Fibroblast of the aortic adventitia (primary cell): ENCODE measurements at regions not wholly inside any gene's neighbourhood (a gene's known extent, or its start where the extent isn't known, plus 50 kb on each side); places are given as distances from the start of the nearest gene placed in this dataset.
A peak's percentile ranks its signal among the peaks of the same experiment; 100 is the strongest.

Source experiments
- DNase-seq: peaks from one replicate; pipeline ENCODE4 v3.0.0-alpha.2; 2010; ENCODE audit warnings: low read depth
- H3K4me3 ChIP-seq: 2 replicates; pipeline ENCODE4 v1.5.1; 2011; ENCODE audit warnings: low read depth, mild to moderate bottlenecking, control low read depth, low read length, moderate library complexity
- TF ChIP-seq, protein P1 (sequence below): IDR thresholded peaks from 2 replicates; pipeline ENCODE4 v1.5.1; 2011; ENCODE audit warnings: mild to moderate bottlenecking, low read length, control low read depth, inconsistent platforms; ENCODE audit not compliant: insufficient read depth

DNA sequence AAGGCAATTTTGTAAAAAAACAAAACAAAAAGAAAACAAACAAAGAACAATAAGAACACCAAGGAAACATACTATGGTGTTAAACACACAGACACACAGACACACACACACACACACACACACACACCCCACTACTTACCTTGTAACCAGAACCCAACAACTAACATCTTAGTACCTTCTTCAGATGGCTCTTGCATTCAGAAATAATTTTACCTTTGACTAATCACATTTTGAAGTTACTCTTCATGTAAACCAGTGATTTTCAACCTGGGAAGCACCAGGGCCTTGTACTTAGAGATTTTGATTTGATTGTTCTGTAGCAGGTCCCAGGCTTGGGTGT is 87.5 kb downstream of the AQP4 start:
- TF ChIP-seq, protein P1, sequence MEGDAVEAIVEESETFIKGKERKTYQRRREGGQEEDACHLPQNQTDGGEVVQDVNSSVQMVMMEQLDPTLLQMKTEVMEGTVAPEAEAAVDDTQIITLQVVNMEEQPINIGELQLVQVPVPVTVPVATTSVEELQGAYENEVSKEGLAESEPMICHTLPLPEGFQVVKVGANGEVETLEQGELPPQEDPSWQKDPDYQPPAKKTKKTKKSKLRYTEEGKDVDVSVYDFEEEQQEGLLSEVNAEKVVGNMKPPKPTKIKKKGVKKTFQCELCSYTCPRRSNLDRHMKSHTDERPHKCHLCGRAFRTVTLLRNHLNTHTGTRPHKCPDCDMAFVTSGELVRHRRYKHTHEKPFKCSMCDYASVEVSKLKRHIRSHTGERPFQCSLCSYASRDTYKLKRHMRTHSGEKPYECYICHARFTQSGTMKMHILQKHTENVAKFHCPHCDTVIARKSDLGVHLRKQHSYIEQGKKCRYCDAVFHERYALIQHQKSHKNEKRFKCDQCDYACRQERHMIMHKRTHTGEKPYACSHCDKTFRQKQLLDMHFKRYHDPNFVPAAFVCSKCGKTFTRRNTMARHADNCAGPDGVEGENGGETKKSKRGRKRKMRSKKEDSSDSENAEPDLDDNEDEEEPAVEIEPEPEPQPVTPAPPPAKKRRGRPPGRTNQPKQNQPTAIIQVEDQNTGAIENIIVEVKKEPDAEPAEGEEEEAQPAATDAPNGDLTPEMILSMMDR: no peak
- no peak overlapping the region for H3K4me3 ChIP-seq
- DNase-seq: no peak

DNA sequence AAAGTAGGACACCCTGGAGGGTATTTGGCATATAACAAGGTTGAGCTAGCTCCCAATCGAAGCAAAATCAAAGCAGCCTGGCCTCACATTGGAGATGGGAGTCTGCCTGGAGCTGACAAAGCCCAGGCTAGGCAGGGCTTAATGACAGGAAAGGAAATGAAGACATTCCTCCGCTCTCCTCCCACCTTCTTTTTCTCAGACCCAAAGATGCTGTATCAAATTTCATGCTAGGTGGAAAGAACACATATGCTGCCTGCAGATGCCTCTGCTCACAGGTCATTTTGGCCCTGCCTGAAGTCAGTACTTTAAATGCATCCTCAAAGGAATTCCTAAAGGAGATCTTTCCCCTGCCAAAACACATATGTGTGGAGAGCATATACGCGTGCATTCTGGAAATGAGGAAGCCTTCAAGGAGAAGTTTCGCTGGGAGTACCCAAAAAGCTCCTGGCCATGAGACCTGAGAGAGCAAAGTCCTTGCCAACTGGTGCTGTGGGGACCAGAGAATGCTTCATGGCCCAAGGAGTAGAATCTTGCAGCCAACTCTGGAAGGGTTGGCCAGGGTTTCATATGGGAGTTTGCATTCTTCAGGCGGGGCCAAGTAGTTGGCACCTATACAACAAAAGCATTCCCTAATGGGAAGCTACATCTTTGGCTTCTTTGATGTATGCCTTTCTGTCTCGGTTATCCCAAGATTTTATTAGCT is 88.0 kb downstream of the AQP4 start:
- no peak overlapping the region for H3K4me3 ChIP-seq
- peak; percentile 59 for DNase-seq
- TF ChIP-seq, protein P1: no peak

DNA sequence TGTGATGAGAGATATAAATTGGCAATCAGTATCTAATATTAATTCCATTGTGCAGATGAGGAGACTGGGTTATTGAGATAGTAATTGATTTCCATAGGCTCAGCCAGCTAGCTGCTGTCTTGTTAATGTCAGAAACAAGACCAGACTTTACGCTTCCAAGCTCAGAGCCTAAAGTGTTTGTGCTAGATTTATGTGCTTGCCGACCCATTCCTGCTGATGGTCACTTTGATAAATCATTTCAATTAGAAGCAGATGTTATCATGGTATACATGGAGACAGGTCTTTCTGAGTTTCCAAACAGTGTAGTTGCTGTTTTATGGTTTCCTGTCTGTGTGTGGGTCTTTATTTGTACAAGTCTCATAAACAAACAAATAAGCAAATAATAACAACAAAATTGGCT is 92.8 kb downstream of the AQP4 start:
- DNase-seq: no peak
- TF ChIP-seq, protein P1: no peak
- no peak overlapping the region for H3K4me3 ChIP-seq

DNA sequence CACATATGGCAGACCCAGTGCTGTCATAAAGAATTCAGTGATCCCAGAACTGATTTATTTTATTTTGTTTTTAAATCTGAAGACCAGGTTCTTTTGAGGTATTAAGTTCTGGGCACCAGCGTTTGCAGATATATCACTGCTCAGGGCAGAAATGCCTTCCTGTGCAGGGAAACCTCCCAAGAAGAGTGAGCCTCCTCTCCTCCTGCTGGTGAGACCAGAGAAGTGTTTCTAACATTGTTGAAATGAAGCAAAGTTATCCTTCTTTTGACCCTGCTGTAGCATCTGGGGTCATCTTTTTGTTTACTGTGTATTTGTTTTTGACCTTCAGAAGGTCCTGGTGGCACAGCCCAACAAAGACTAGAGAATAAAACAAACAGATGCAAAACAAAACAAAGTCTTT is 94.0 kb downstream of the AQP4 start:
- no peak overlapping the region for H3K4me3 ChIP-seq
- TF ChIP-seq, protein P1: peak; percentile 38
- no peak for DNase-seq

DNA sequence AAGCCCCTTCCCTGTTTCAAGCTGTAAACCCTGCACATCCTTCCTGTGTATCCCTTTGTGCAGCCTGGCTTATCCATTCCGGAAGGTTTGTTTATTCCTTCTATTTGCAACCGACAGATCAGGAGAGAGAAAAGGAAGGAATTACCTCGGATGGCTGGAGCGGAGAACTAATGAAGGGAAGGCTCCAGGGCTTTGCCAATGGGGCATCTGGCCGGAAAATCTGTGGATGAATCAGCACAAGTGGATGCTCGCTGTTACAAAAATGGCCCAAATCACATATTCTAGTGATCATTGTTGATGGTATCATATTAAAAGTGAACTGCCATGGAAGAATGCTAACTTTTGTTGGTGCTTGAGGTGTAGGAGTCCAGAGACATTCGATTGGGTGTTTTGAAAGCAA is 97.1 kb downstream of the AQP4 start:
- H3K4me3 ChIP-seq: no peak overlapping the region
- TF ChIP-seq, protein P1: no peak
- DNase-seq: no peak

DNA sequence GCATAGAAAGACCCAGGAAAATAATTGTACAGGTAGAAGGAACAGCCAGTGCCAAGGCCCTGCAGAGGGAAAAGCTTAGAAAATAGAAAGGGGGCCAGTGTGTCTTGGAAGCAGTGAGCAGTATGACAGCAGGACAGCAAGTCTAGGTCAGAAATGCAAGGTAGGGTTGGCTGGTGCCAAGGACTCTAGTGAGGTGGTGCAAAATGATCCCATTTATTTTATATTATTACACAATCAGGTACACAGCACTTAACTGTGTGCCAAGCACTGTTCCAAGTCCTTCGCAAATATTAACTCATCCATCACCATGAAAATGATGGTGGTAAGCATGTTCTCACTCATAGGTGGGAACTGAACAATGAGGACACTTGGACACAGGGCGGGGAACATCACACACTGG is 100.0 kb downstream of the AQP4 start:
- H3K4me3 ChIP-seq: no peak overlapping the region
- DNase-seq: no peak
- TF ChIP-seq, protein P1: no peak

DNA sequence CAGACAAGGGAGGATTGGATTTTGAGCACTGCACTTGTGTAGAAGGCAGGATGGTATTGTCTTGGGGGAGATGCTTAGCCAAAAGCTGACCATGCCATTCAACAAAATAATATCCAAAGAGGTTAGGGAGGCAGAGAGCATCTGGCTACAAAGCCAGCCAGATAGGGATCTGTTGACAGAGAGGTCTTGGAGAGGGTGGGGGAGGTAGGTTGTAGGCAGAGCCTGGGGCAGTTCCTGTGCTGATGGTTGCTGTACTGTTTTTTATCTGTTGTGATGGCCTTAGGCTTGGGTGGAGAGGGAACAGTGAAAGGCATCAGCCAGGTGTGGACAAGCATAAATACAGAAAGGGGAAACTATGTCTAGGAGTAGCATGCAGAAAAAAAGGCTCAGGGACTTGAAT is 100.9 kb downstream of the AQP4 start:
- H3K4me3 ChIP-seq: no peak overlapping the region

More for the DNA sequence above, 100.9 kb downstream of the AQP4 start:
- no peak for DNase-seq
- TF ChIP-seq, protein P1: no peak
